HG02571 (cell line): ENCODE measurements at regions not wholly inside any gene's neighbourhood (a gene's known extent, or its start where the extent isn't known, plus 50 kb on each side); places are given as distances from the start of the nearest gene placed in this dataset.
"Not testable (repeated sequence)": the region's sequence is repeated elsewhere in the genome, so short reads cannot be mapped to it uniquely, and the experiment has no call there.

Experiments
- ATAC-seq: cut with Tn5 transposase; IDR thresholded peaks from one replicate; pipeline ENCODE4 v1.9.1; 2021; ENCODE audit warnings: mild to moderate bottlenecking, moderate library complexity; ENCODE audit not compliant: unreplicated experiment

- ATAC-seq, result no peak
Measured at GRCh38 chr13:54387625-54388024, 1359.0 kb downstream of the OLFM4 start.

- no peak for ATAC-seq
Measured at GRCh38 chr13:54390841-54391240, 1362.2 kb downstream of the OLFM4 start.

GRCh38 chr13:54394085-54394700 lies 1365.6 kb downstream of the OLFM4 start:
- no peak for ATAC-seq

GRCh38 chr13:54394908-54395307 lies 1366.3 kb downstream of the OLFM4 start:
- no peak for ATAC-seq

GRCh38 chr13:54402495-54402894 lies 1373.9 kb downstream of the OLFM4 start:
- no peak for ATAC-seq

GRCh38 chr13:54415753-54416366 lies 1387.2 kb downstream of the OLFM4 start:
- no peak for ATAC-seq

- not testable (repeated sequence) for ATAC-seq
Measured at GRCh38 chr13:54422946-54423345, 1394.3 kb downstream of the OLFM4 start.

- no peak for ATAC-seq
Measured at GRCh38 chr13:54424344-54424743, 1395.7 kb downstream of the OLFM4 start.

GRCh38 chr13:54433493-54434206 lies 1405.0 kb downstream of the OLFM4 start:
- no peak for ATAC-seq

GRCh38 chr13:54440853-54441400 lies 1412.3 kb downstream of the OLFM4 start:
- ATAC-seq, result not testable (repeated sequence)

- ATAC-seq, result no peak
Measured at GRCh38 chr13:54445453-54445852, 1416.8 kb downstream of the OLFM4 start.

GRCh38 chr13:54445865-54446264 lies 1417.3 kb downstream of the OLFM4 start:
- ATAC-seq, result no peak

GRCh38 chr13:54449922-54450321 lies 1421.3 kb downstream of the OLFM4 start:
- ATAC-seq, result no peak

- no peak for ATAC-seq
Measured at GRCh38 chr13:54484166-54484565, 1455.6 kb downstream of the OLFM4 start.

- ATAC-seq, result no peak
Measured at GRCh38 chr13:54486421-54487166, 1458.0 kb downstream of the OLFM4 start.

- no peak for ATAC-seq
Measured at GRCh38 chr13:54489359-54489758, 1460.7 kb downstream of the OLFM4 start.

GRCh38 chr13:54492995-54493394 lies 1464.4 kb downstream of the OLFM4 start:
- no peak for ATAC-seq

- no peak for ATAC-seq
Measured at GRCh38 chr13:54511366-54511765, 1482.8 kb downstream of the OLFM4 start.

GRCh38 chr13:54513254-54513653 lies 1484.6 kb downstream of the OLFM4 start:
- ATAC-seq, result no peak

GRCh38 chr13:54536112-54536511 lies 1507.5 kb downstream of the OLFM4 start:
- no peak for ATAC-seq

- ATAC-seq, result no peak
Measured at GRCh38 chr13:54563286-54563685, 1534.7 kb downstream of the OLFM4 start.
